Hematopoietic multipotent progenitor cell treated with erythropoietin and hydrocortisone succinate and interleukin-3 and kit ligand, for 4 days (in vitro differentiated cells): ENCODE measurements at regions not wholly inside any gene's neighbourhood (a gene's known extent, or its start where the extent isn't known, plus 50 kb on each side); places are given as distances from the start of the nearest gene placed in this dataset.

ENCODE experiments used
- DNase-seq: peaks from one replicate; pipeline ENCODE4 v3.0.0-alpha.2; 2015

- DNase-seq: no peak
Measured at GRCh38 chr15:47292638-47293190, 424.6 kb upstream of the SEMA6D start.

GRCh38 chr15:47293466-47294162 is 423.7 kb upstream of the SEMA6D start:
- DNase-seq: no peak

- DNase-seq: no peak
Measured at GRCh38 chr15:47294765-47295259, 422.5 kb upstream of the SEMA6D start.

GRCh38 chr15:47296881-47297280 is 420.4 kb upstream of the SEMA6D start:
- DNase-seq: no peak

GRCh38 chr15:47299846-47300434 is 417.4 kb upstream of the SEMA6D start:
- no peak for DNase-seq

- DNase-seq: no peak
Measured at GRCh38 chr15:47300596-47300995, 416.7 kb upstream of the SEMA6D start.

- no peak for DNase-seq
Measured at GRCh38 chr15:47301481-47301880, 415.8 kb upstream of the SEMA6D start.

GRCh38 chr15:47304656-47305055 is 412.6 kb upstream of the SEMA6D start:
- no peak for DNase-seq

GRCh38 chr15:47312161-47312560 is 405.1 kb upstream of the SEMA6D start:
- DNase-seq: no peak

GRCh38 chr15:47326410-47327333 is 390.6 kb upstream of the SEMA6D start:
- no peak for DNase-seq

GRCh38 chr15:47331829-47332393 is 385.4 kb upstream of the SEMA6D start:
- no peak for DNase-seq

- DNase-seq: no peak
Measured at GRCh38 chr15:47332481-47332880, 384.8 kb upstream of the SEMA6D start.

GRCh38 chr15:47333734-47334133 is 383.6 kb upstream of the SEMA6D start:
- DNase-seq: no peak

GRCh38 chr15:47334805-47335535 is 382.3 kb upstream of the SEMA6D start:
- no peak for DNase-seq

GRCh38 chr15:47337106-47337505 is 380.2 kb upstream of the SEMA6D start:
- no peak for DNase-seq

- no peak for DNase-seq
Measured at GRCh38 chr15:47337836-47338235, 379.5 kb upstream of the SEMA6D start.

GRCh38 chr15:47338771-47339170 is 378.5 kb upstream of the SEMA6D start:
- DNase-seq: no peak

- DNase-seq: no peak
Measured at GRCh38 chr15:47339800-47340570, 377.3 kb upstream of the SEMA6D start.

- DNase-seq: no peak
Measured at GRCh38 chr15:47340571-47340920, 376.8 kb upstream of the SEMA6D start.

- DNase-seq: no peak
Measured at GRCh38 chr15:47349179-47349578, 368.1 kb upstream of the SEMA6D start.

- DNase-seq: no peak
Measured at GRCh38 chr15:47351501-47351900, 365.8 kb upstream of the SEMA6D start.

GRCh38 chr15:47352217-47352616 is 365.1 kb upstream of the SEMA6D start:
- DNase-seq: no peak
